Ecto neural progenitor cell (in vitro differentiated cells): ENCODE measurements at regions not wholly inside any gene's neighbourhood (a gene's known extent, or its start where the extent isn't known, plus 50 kb on each side); places are given as distances from the start of the nearest gene placed in this dataset.

Source experiments
- DNase-seq: peaks from one replicate; pipeline ENCODE4 v3.0.0-alpha.2; 2018; ENCODE audit warnings: low spot score

- DNase-seq: no peak
Observed at GRCh38 chr2:43127941-43128558, 98.4 kb downstream of the ZFP36L2 start.

- peak; percentile 66 for DNase-seq
Observed at GRCh38 chr2:43127208-43127940, 99.0 kb downstream of the ZFP36L2 start.

- peak; percentile 41 for DNase-seq
Observed at GRCh38 chr2:43126817-43127207, 99.6 kb downstream of the ZFP36L2 start.

GRCh38 chr2:43125090-43125998 lies 101.1 kb downstream of the ZFP36L2 start:
- peak; percentile 39 for DNase-seq

- DNase-seq: peak; percentile 46
Observed at GRCh38 chr2:43124687-43125057, 101.7 kb downstream of the ZFP36L2 start.

GRCh38 chr2:43123981-43124686 lies 102.3 kb downstream of the ZFP36L2 start:
- DNase-seq: peak; percentile 43

- DNase-seq: no peak
Observed at GRCh38 chr2:43123486-43123885, 102.9 kb downstream of the ZFP36L2 start.

GRCh38 chr2:43123028-43123427 lies 103.4 kb downstream of the ZFP36L2 start:
- no peak for DNase-seq

GRCh38 chr2:43121580-43122314 lies 104.7 kb downstream of the ZFP36L2 start:
- no peak for DNase-seq

- no peak for DNase-seq
Observed at GRCh38 chr2:43119303-43119702, 107.1 kb downstream of the ZFP36L2 start.

GRCh38 chr2:43117521-43118143 lies 108.8 kb downstream of the ZFP36L2 start:
- no peak for DNase-seq

GRCh38 chr2:43116988-43117387 lies 109.4 kb downstream of the ZFP36L2 start:
- no peak for DNase-seq

GRCh38 chr2:43115881-43116280 lies 110.5 kb downstream of the ZFP36L2 start:
- DNase-seq: no peak

- no peak for DNase-seq
Observed at GRCh38 chr2:43114210-43114609, 112.2 kb downstream of the ZFP36L2 start.

- DNase-seq: no peak
Observed at GRCh38 chr2:43111788-43112554, 114.4 kb downstream of the ZFP36L2 start.

GRCh38 chr2:43110442-43110871 lies 115.9 kb downstream of the ZFP36L2 start:
- DNase-seq: no peak

- DNase-seq: no peak
Observed at GRCh38 chr2:43109261-43109743, 117.1 kb downstream of the ZFP36L2 start.

- DNase-seq: no peak
Observed at GRCh38 chr2:43107679-43108078, 118.7 kb downstream of the ZFP36L2 start.

- no peak for DNase-seq
Observed at GRCh38 chr2:43106559-43107527, 119.6 kb downstream of the ZFP36L2 start.
